ENCODE measurements at regions not wholly inside any gene's neighbourhood (a gene's known extent, or its start where the extent isn't known, plus 50 kb on each side); places are given as distances from the start of the nearest gene placed in this dataset.

DNA sequence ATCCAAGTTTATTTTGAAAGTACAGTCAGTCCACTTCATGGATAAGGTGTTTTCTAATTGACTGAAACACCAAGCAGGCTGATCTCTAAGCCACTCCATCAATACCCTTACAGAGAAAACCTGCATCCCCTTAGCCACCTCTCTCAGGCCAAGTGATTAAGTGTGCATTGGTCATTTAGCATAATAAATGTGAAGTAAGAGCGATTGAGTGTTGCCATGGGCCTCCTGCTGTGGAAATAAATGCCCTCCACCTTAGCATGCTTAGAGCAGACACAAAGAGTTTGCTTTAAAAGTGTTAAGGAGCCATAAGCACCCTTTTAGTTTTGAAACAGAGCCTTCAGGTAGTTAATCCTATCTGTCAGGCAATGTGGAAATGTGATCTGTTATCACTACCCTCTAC, 386.5 kb downstream of the GPAT3 start:
- TF ChIP-seq, protein P1, sequence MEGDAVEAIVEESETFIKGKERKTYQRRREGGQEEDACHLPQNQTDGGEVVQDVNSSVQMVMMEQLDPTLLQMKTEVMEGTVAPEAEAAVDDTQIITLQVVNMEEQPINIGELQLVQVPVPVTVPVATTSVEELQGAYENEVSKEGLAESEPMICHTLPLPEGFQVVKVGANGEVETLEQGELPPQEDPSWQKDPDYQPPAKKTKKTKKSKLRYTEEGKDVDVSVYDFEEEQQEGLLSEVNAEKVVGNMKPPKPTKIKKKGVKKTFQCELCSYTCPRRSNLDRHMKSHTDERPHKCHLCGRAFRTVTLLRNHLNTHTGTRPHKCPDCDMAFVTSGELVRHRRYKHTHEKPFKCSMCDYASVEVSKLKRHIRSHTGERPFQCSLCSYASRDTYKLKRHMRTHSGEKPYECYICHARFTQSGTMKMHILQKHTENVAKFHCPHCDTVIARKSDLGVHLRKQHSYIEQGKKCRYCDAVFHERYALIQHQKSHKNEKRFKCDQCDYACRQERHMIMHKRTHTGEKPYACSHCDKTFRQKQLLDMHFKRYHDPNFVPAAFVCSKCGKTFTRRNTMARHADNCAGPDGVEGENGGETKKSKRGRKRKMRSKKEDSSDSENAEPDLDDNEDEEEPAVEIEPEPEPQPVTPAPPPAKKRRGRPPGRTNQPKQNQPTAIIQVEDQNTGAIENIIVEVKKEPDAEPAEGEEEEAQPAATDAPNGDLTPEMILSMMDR (IDR thresholded peaks at IDR 0.05; ENCODE audit: low read depth, low read length): no peak
- TF ChIP-seq, protein P2, sequence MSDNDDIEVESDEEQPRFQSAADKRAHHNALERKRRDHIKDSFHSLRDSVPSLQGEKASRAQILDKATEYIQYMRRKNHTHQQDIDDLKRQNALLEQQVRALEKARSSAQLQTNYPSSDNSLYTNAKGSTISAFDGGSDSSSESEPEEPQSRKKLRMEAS (IDR thresholded peaks at IDR 0.05; ENCODE audit: low read depth, low read length): no peak
- TF ChIP-seq POLR2A (IDR thresholded peaks at IDR 0.05; ENCODE audit: extremely low read depth, insufficient read length) (no peak), MYC (IDR thresholded peaks at IDR 0.05; ENCODE audit: low read depth, low read length) (no peak)
